Thyroid gland (tissue), 4 donors: ENCODE measurements at regions not wholly inside any gene's neighbourhood (a gene's known extent, or its start where the extent isn't known, plus 50 kb on each side); places are given as distances from the start of the nearest gene placed in this dataset.

Experiments used
- CTCF ChIP-seq, 6 experiments: fragments of 200-600 bp in 3 of 6; fragments of 450-650 bp in 3 of 6; sonication (generic) in 3 of 6; IDR thresholded peaks; one replicate each; pipeline ENCODE4 v1.5.1; 2016 to 2019; ENCODE audit warnings: antibody characterized with exemption in 6 of 6, mild to moderate bottlenecking in 2 of 6, inconsistent platforms in 1 of 6, moderate library complexity in 1 of 6
- POLR2A ChIP-seq, 2 donors: fragments of 450-650 bp; IDR thresholded peaks; one replicate each; pipeline ENCODE4 v1.6.1; 2017; ENCODE audit warnings: antibody characterized with exemption in 2 of 2, mild to moderate bottlenecking in 2 of 2, moderate library complexity in 1 of 2

- no peak for TF ChIP-seq POLR2A (IDR thresholded peaks at IDR 0.05)
- TF ChIP-seq CTCF (IDR thresholded peaks at IDR 0.05), result no peak
These were observed 894.6 kb downstream of the FAM181B start for GRCh38 chr11:81839016-81839415.
